HepG2 (cell line): ENCODE measurements at regions not wholly inside any gene's neighbourhood (a gene's known extent, or its start where the extent isn't known, plus 50 kb on each side); places are given as distances from the start of the nearest gene placed in this dataset.

ENCODE experiments used
- BCL6 ChIP-seq: IDR thresholded peaks from 2 replicates; pipeline ENCODE4 v1.6.1; 2016; ENCODE audit warnings: missing genetic modification reagents, missing compliant biosample characterization
- FOXA1 ChIP-seq, 2 experiments: fragments of 450-650 bp in 1 of 2; sonication (generic) in 1 of 2; formaldehyde crosslinking in 1 of 2; IDR thresholded peaks; 2 replicates each; pipeline versions ENCODE4 v1.4.0 to v1.6.1; 2016 to 2020; ENCODE audit warnings: missing genetic modification reagents in 1 of 2
- FOXP4 ChIP-seq: sonication (generic); formaldehyde crosslinking; IDR thresholded peaks from 2 replicates; pipeline ENCODE4 v1.4.0; 2020; ENCODE audit warnings: missing genetic modification reagents
- MYC ChIP-seq: sonication (generic); formaldehyde crosslinking; IDR thresholded peaks from 2 replicates; pipeline ENCODE4 v1.9.0; 2021; ENCODE audit warnings: missing genetic modification reagents, borderline replicate concordance
- NFKB2 ChIP-seq: sonication (generic); formaldehyde crosslinking; IDR thresholded peaks from 2 replicates; pipeline ENCODE4 v1.4.0; 2020; ENCODE audit warnings: missing genetic modification reagents, borderline replicate concordance
- NR2F6 ChIP-seq, 2 experiments: IDR thresholded peaks; 2 replicates each; pipeline ENCODE4 v1.6.1; 2016; ENCODE audit warnings: antibody characterized with exemption in 1 of 2, mild to moderate bottlenecking in 1 of 2
- PRMT3 ChIP-seq: sonication (generic); formaldehyde crosslinking; IDR thresholded peaks from 2 replicates; pipeline ENCODE4 v1.8.1; 2022; ENCODE audit warnings: low read depth, mild to moderate bottlenecking, moderate library complexity, missing genetic modification reagents, borderline replicate concordance
- SMAD3 ChIP-seq: sonication (generic); formaldehyde crosslinking; IDR thresholded peaks from 2 replicates; pipeline ENCODE4 v1.4.0; 2020; ENCODE audit warnings: missing genetic modification reagents
- SOX13 ChIP-seq, 3 experiments: fragments of 450-650 bp in 1 of 3; sonication (generic) in 1 of 3; formaldehyde crosslinking in 1 of 3; IDR thresholded peaks in 2 of 3; conservative IDR thresholded peaks in 1 of 3; 2 replicates each; pipeline versions ENCODE4 v1.5.0 to v1.6.1; 2016 to 2020; ENCODE audit warnings: antibody characterized with exemption in 1 of 3, mild to moderate bottlenecking in 1 of 3, missing compliant biosample characterization in 1 of 3, missing genetic modification reagents in 1 of 3, moderate library complexity in 1 of 3
- TARDBP ChIP-seq: sonication (generic); formaldehyde crosslinking; IDR thresholded peaks from 2 replicates; pipeline ENCODE4 v1.8.0; 2022; ENCODE audit warnings: mild to moderate bottlenecking, missing genetic modification reagents
- TFDP1 ChIP-seq: IDR thresholded peaks from 2 replicates; pipeline ENCODE4 v1.6.1; 2016; ENCODE audit warnings: missing compliant biosample characterization, missing genetic modification reagents, borderline replicate concordance
- YEATS4 ChIP-seq: sonication (generic); formaldehyde crosslinking; IDR thresholded peaks from 2 replicates; pipeline ENCODE4 v1.4.0; 2020; ENCODE audit warnings: missing genetic modification reagents, borderline replicate concordance
- TF ChIP-seq, protein P1 (sequence below): sonication (generic); formaldehyde crosslinking; IDR thresholded peaks from 2 replicates; pipeline ENCODE4 v1.4.0; 2020; ENCODE audit warnings: missing genetic modification reagents, borderline replicate concordance
- TF ChIP-seq, protein P2 (sequence below): sonication (generic); formaldehyde crosslinking; IDR thresholded peaks from 2 replicates; pipeline ENCODE4 v1.8.0; 2022; ENCODE audit warnings: missing genetic modification reagents, mild to moderate bottlenecking, borderline replicate concordance
- TF ChIP-seq, protein P3 (sequence below): sonication (generic); formaldehyde crosslinking; IDR thresholded peaks from 2 replicates; pipeline ENCODE4 v1.8.1; 2023; ENCODE audit warnings: mild to moderate bottlenecking, inconsistent platforms, moderate library complexity, missing genetic modification reagents, borderline replicate concordance
- TF ChIP-seq, protein P4 (sequence below): sonication (generic); formaldehyde crosslinking; IDR thresholded peaks from 2 replicates; pipeline ENCODE4 v1.5.1; 2020; ENCODE audit warnings: missing genetic modification reagents, mild to moderate bottlenecking, borderline replicate concordance

DNA sequence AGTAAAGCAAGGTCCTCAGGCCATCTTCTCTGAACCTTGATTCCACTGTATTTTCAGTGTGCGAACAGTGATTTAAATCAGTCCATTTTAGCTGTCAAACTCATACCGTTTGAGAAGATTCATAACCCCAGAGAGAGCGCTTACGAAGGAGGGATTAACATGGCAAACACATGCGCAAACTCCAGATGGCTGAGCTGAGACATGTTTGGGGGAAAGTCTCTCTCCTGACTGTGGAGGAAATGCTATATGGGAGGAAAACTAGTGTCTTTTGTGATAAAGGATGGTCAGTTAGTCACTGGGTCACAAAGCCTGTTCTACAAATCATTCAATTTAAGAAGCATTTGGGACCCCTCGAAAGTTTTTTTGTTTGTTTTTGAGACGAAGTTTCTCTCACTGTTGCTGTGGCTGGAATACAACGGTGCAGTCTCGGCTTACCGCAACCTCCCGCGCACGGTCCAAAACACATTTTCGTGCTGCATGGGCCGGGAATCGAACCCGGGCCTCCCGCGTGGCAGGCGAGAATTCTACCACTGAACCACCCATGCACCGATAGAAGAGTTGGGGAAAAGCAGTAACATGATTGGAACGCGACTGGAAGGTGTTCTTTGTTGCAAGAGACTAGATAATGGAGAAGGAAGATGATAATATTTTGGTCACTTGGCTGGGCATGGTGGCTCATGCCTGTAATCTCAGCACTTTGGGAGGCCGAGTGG, 58.4 kb upstream of the CXADR start (continued):
- TF ChIP-seq TFDP1 (CRISPR knock-in tag) (peak; percentile 73), SMAD3 (CRISPR knock-in tag) (peak; percentile 87; the same call in 1 of the 2 replicates), NR2F6 (IDR thresholded peaks at IDR 0.05) (no peak; the same call in 1 of the 2 replicates), NR2F6 (CRISPR knock-in tag; IDR thresholded peaks at IDR 0.05) (no peak; the same call in none of the 2 replicates), NFKB2 (CRISPR knock-in tag) (peak; percentile 62; the same call in 1 of the 2 replicates), FOXP4 (CRISPR knock-in tag) (peak; percentile 80), SOX13 (IDR thresholded peaks at IDR 0.05) (peak; percentile 61; the same call in 1 of the 2 replicates), SOX13 (CRISPR knock-in tag; conservative IDR thresholded peaks at IDR 0.05 in 1 of 2, IDR thresholded peaks at IDR 0.05 in 1 of 2) (peak in 1 of 2 experiments; percentile 73; a peak in 2 of 4 replicates), TARDBP (CRISPR knock-in tag) (peak; percentile 98), FOXA1 (IDR thresholded peaks at IDR 0.05) (no peak), FOXA1 (CRISPR knock-in tag; IDR thresholded peaks at IDR 0.05) (peak; percentile 42; the same call in 1 of the 2 replicates), PRMT3 (CRISPR knock-in tag) (peak; percentile 82; the same call in 1 of the 2 replicates), BCL6 (peak; percentile 58), MYC (CRISPR knock-in tag) (peak; percentile 89), YEATS4 (CRISPR knock-in tag) (peak; percentile 12; the same call in 1 of the 2 replicates)
- TF ChIP-seq, protein P1, sequence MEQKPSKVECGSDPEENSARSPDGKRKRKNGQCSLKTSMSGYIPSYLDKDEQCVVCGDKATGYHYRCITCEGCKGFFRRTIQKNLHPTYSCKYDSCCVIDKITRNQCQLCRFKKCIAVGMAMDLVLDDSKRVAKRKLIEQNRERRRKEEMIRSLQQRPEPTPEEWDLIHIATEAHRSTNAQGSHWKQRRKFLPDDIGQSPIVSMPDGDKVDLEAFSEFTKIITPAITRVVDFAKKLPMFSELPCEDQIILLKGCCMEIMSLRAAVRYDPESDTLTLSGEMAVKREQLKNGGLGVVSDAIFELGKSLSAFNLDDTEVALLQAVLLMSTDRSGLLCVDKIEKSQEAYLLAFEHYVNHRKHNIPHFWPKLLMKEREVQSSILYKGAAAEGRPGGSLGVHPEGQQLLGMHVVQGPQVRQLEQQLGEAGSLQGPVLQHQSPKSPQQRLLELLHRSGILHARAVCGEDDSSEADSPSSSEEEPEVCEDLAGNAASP (CRISPR knock-in tag), result peak; percentile 59
- TF ChIP-seq, protein P2, sequence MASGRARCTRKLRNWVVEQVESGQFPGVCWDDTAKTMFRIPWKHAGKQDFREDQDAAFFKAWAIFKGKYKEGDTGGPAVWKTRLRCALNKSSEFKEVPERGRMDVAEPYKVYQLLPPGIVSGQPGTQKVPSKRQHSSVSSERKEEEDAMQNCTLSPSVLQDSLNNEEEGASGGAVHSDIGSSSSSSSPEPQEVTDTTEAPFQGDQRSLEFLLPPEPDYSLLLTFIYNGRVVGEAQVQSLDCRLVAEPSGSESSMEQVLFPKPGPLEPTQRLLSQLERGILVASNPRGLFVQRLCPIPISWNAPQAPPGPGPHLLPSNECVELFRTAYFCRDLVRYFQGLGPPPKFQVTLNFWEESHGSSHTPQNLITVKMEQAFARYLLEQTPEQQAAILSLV (CRISPR knock-in tag), result 0 out of 2 replicates have a peak, but pooled peaks have one; percentile 31
- TF ChIP-seq, protein P3, sequence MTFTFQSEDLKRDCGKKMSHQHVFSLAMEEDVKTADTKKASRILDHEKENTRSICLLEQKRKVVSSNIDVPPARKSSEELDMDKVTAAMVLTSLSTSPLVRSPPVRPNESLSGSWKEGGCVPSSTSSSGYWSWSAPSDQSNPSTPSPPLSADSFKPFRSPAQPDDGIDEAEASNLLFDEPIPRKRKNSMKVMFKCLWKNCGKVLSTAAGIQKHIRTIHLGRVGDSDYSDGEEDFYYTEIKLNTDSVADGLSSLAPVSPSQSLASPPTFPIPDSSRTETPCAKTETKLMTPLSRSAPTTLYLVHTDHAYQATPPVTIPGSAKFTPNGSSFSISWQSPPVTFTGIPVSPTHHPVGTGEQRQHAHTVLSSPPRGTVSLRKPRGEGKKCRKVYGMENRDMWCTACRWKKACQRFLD (CRISPR knock-in tag), result peak; percentile 88
- TF ChIP-seq, protein P4, sequence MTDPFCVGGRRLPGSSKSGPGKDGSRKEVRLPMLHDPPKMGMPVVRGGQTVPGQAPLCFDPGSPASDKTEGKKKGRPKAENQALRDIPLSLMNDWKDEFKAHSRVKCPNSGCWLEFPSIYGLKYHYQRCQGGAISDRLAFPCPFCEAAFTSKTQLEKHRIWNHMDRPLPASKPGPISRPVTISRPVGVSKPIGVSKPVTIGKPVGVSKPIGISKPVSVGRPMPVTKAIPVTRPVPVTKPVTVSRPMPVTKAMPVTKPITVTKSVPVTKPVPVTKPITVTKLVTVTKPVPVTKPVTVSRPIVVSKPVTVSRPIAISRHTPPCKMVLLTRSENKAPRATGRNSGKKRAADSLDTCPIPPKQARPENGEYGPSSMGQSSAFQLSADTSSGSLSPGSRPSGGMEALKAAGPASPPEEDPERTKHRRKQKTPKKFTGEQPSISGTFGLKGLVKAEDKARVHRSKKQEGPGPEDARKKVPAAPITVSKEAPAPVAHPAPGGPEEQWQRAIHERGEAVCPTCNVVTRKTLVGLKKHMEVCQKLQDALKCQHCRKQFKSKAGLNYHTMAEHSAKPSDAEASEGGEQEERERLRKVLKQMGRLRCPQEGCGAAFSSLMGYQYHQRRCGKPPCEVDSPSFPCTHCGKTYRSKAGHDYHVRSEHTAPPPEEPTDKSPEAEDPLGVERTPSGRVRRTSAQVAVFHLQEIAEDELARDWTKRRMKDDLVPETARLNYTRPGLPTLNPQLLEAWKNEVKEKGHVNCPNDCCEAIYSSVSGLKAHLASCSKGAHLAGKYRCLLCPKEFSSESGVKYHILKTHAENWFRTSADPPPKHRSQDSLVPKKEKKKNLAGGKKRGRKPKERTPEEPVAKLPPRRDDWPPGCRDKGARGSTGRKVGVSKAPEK (CRISPR knock-in tag), result peak; percentile 70; the same call in 1 of the 2 replicates
